ENCODE measurements at regions not wholly inside any gene's neighbourhood (a gene's known extent, or its start where the extent isn't known, plus 50 kb on each side); places are given as distances from the start of the nearest gene placed in this dataset.

- TF ChIP-seq, protein P1, sequence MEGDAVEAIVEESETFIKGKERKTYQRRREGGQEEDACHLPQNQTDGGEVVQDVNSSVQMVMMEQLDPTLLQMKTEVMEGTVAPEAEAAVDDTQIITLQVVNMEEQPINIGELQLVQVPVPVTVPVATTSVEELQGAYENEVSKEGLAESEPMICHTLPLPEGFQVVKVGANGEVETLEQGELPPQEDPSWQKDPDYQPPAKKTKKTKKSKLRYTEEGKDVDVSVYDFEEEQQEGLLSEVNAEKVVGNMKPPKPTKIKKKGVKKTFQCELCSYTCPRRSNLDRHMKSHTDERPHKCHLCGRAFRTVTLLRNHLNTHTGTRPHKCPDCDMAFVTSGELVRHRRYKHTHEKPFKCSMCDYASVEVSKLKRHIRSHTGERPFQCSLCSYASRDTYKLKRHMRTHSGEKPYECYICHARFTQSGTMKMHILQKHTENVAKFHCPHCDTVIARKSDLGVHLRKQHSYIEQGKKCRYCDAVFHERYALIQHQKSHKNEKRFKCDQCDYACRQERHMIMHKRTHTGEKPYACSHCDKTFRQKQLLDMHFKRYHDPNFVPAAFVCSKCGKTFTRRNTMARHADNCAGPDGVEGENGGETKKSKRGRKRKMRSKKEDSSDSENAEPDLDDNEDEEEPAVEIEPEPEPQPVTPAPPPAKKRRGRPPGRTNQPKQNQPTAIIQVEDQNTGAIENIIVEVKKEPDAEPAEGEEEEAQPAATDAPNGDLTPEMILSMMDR (IDR thresholded peaks at IDR 0.05; ENCODE audit: low read depth, low read length): no peak
These were observed 320.0 kb downstream of the ENC1 start for GRCh38 chr5:74320526-74320925.

GRCh38 chr5:74319076-74319475 is 321.5 kb downstream of the ENC1 start:
- DNase-seq (ENCODE audit: extremely low read depth, low read depth): no peak
- TF ChIP-seq, protein P1 (IDR thresholded peaks at IDR 0.05; ENCODE audit: low read depth, low read length): no peak

More at GRCh38 chr5:74320526-74320925, 320.0 kb downstream of the ENC1 start:
- DNase-seq (ENCODE audit: extremely low read depth, low read depth): no peak

- TF ChIP-seq, protein P1 (IDR thresholded peaks at IDR 0.05; ENCODE audit: low read depth, low read length): no peak
- DNase-seq (ENCODE audit: extremely low read depth, low read depth): peak; percentile 64
These were observed 324.4 kb downstream of the ENC1 start for GRCh38 chr5:74316064-74316603.

DNA sequence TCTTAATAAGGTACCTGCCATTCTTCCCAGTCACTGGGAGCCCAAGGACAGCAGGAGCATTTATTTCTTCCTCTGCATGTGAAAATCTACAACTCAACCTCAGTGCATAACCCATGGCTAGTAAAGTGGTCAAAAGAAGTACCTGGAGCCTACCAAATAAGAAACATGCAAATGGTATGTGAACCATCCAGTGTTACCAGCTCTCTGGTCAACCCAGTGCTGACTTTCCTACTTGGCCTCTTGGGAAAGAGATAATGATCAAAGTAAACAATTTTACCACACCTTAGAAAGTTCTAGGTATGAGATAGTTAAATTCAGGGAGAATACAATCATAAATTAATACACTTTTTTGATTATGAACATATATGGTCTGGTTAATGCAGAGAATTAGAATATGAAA is 325.6 kb downstream of the ENC1 start:
- no peak for DNase-seq (ENCODE audit: extremely low read depth, low read depth)
- TF ChIP-seq, protein P1 (IDR thresholded peaks at IDR 0.05; ENCODE audit: low read depth, low read length): no peak

- TF ChIP-seq, protein P1 (IDR thresholded peaks at IDR 0.05; ENCODE audit: low read depth, low read length): no peak
- no peak for DNase-seq (ENCODE audit: extremely low read depth, low read depth)
These were observed 326.6 kb downstream of the ENC1 start for GRCh38 chr5:74313896-74314295.

DNA sequence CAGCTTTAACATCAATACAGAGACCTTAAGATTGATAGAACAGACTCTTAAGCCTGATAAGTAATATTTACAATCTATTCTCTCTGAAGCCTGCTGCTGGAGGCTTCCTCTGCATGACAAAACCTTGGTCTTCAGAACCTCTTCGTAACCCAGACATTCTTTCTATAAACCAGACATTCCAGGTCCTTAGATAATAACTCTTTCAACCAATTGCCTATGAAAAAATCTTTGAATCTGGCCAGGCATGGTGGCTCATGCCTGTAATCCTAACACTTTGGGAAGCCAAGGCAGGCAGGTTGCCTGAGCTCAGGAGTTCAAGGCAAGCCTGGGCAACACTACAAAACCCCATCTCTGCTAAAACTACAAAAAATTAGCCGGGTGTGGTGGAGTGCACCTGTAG is 327.8 kb downstream of the ENC1 start:
- DNase-seq (ENCODE audit: extremely low read depth, low read depth): no peak
- TF ChIP-seq, protein P1 (IDR thresholded peaks at IDR 0.05; ENCODE audit: low read depth, low read length): no peak

- no peak for DNase-seq (ENCODE audit: extremely low read depth, low read depth)
- TF ChIP-seq, protein P1 (IDR thresholded peaks at IDR 0.05; ENCODE audit: low read depth, low read length): no peak
These were observed 328.6 kb downstream of the ENC1 start for GRCh38 chr5:74311961-74312360.

All from AG09319 (cell line).